GM21529 (cell line): ENCODE measurements at regions not wholly inside any gene's neighbourhood (a gene's known extent, or its start where the extent isn't known, plus 50 kb on each side); places are given as distances from the start of the nearest gene placed in this dataset.
"Not testable (repeated sequence)": the region's sequence is repeated elsewhere in the genome, so short reads cannot be mapped to it uniquely, and the experiment has no call there.

Source experiments
- ATAC-seq: cut with Tn5 transposase; IDR thresholded peaks from one replicate; pipeline ENCODE4 v1.9.1; 2021; ENCODE audit not compliant: unreplicated experiment

GRCh38 chr6:169857343-169858292 lies 106.2 kb downstream of the ERMARD start:
- no peak for ATAC-seq

GRCh38 chr6:169856442-169857342 lies 105.3 kb downstream of the ERMARD start:
- not testable (repeated sequence) for ATAC-seq

GRCh38 chr6:169854813-169855212 lies 103.4 kb downstream of the ERMARD start:
- no peak for ATAC-seq

GRCh38 chr6:169854083-169854725 lies 102.8 kb downstream of the ERMARD start:
- ATAC-seq = no peak

- ATAC-seq = no peak
Observed at GRCh38 chr6:169853196-169854082, 102.0 kb downstream of the ERMARD start.

- ATAC-seq = no peak
Observed at GRCh38 chr6:169852504-169853195, 101.2 kb downstream of the ERMARD start.

GRCh38 chr6:169851641-169852503 lies 100.5 kb downstream of the ERMARD start:
- ATAC-seq = no peak

GRCh38 chr6:169850746-169851145 lies 99.3 kb downstream of the ERMARD start:
- ATAC-seq = no peak

GRCh38 chr6:169850154-169850553 lies 98.7 kb downstream of the ERMARD start:
- no peak for ATAC-seq

- ATAC-seq = no peak
Observed at GRCh38 chr6:169849396-169849795, 98.0 kb downstream of the ERMARD start.

- ATAC-seq = no peak
Observed at GRCh38 chr6:169848946-169849345, 97.5 kb downstream of the ERMARD start.

GRCh38 chr6:169847901-169848311 lies 96.5 kb downstream of the ERMARD start:
- ATAC-seq = no peak

- no peak for ATAC-seq
Observed at GRCh38 chr6:169847141-169847674, 95.8 kb downstream of the ERMARD start.

GRCh38 chr6:169846286-169847056 lies 95.0 kb downstream of the ERMARD start:
- no peak for ATAC-seq

GRCh38 chr6:169845426-169846285 lies 94.2 kb downstream of the ERMARD start:
- ATAC-seq = no peak

GRCh38 chr6:169844946-169845345 lies 93.5 kb downstream of the ERMARD start:
- ATAC-seq = no peak

GRCh38 chr6:169843991-169844390 lies 92.6 kb downstream of the ERMARD start:
- no peak for ATAC-seq
